ENCODE measurements at regions not wholly inside any gene's neighbourhood (a gene's known extent, or its start where the extent isn't known, plus 50 kb on each side); places are given as distances from the start of the nearest gene placed in this dataset.
"Not testable (repeated sequence)": the region's sequence is repeated elsewhere in the genome, so short reads cannot be mapped to it uniquely, and the experiment has no call there.

GRCh38 chr14:57085043-57085442 is 183.7 kb downstream of the EXOC5 start:
- no peak for TF ChIP-seq JUND (IDR thresholded peaks at IDR 0.05; ENCODE audit: low read depth)
- in situ Hi-C loops (cut with HindIII; ENCODE audit: low pct_unique_long_range_greater_than_20kb, low sequenced_read_pairs) = no loop called here
- no peak for DNase-seq (ENCODE audit: low read depth in 1 of 2, low spot score in 1 of 2)

- DNase-seq (ENCODE audit: low read depth in 1 of 2, low spot score in 1 of 2) = no peak
- in situ Hi-C loops (cut with HindIII; ENCODE audit: low pct_unique_long_range_greater_than_20kb, low sequenced_read_pairs) = no loop called here
Observed at GRCh38 chr14:57080691-57081090, 188.0 kb downstream of the EXOC5 start.

GRCh38 chr14:57078054-57078453 is 190.7 kb downstream of the EXOC5 start:
- in situ Hi-C loops (cut with HindIII; ENCODE audit: low pct_unique_long_range_greater_than_20kb, low sequenced_read_pairs) = no loop called here

More at GRCh38 chr14:57080691-57081090, 188.0 kb downstream of the EXOC5 start:
- TF ChIP-seq JUND (IDR thresholded peaks at IDR 0.05; ENCODE audit: low read depth) = no peak

GRCh38 chr14:57073986-57074385 is 194.7 kb downstream of the EXOC5 start:
- TF ChIP-seq JUND (IDR thresholded peaks at IDR 0.05; ENCODE audit: low read depth) = no peak
- in situ Hi-C loops (cut with HindIII; ENCODE audit: low pct_unique_long_range_greater_than_20kb, low sequenced_read_pairs) = no loop called here
- DNase-seq (ENCODE audit: low read depth in 1 of 2, low spot score in 1 of 2) = no peak

More at GRCh38 chr14:57078054-57078453, 190.7 kb downstream of the EXOC5 start:
- no peak for TF ChIP-seq JUND (IDR thresholded peaks at IDR 0.05; ENCODE audit: low read depth)
- no peak for DNase-seq (ENCODE audit: low read depth in 1 of 2, low spot score in 1 of 2)

GRCh38 chr14:57071639-57072038 is 197.1 kb downstream of the EXOC5 start:
- no peak for TF ChIP-seq JUND (IDR thresholded peaks at IDR 0.05; ENCODE audit: low read depth)
- in situ Hi-C loops (cut with HindIII; ENCODE audit: low pct_unique_long_range_greater_than_20kb, low sequenced_read_pairs) = no loop called here
- DNase-seq (ENCODE audit: low read depth in 1 of 2, low spot score in 1 of 2) = no peak

- in situ Hi-C loops (cut with HindIII; ENCODE audit: low pct_unique_long_range_greater_than_20kb, low sequenced_read_pairs) = no loop called here
- no peak for TF ChIP-seq JUND (IDR thresholded peaks at IDR 0.05; ENCODE audit: low read depth)
- DNase-seq (ENCODE audit: low read depth in 1 of 2, low spot score in 1 of 2) = peak in 1 of 2 experiments; percentile 60
Observed at GRCh38 chr14:57069702-57070101, 199.0 kb downstream of the EXOC5 start.

- TF ChIP-seq JUND (IDR thresholded peaks at IDR 0.05; ENCODE audit: low read depth) = no peak
- in situ Hi-C loops (cut with HindIII; ENCODE audit: low pct_unique_long_range_greater_than_20kb, low sequenced_read_pairs) = no loop called here
- no peak for DNase-seq (ENCODE audit: low read depth in 1 of 2, low spot score in 1 of 2)
Observed at GRCh38 chr14:57068511-57068910, 200.2 kb downstream of the EXOC5 start.

- DNase-seq (ENCODE audit: low read depth in 1 of 2, low spot score in 1 of 2) = peak in 1 of 2 experiments; percentile 60
- TF ChIP-seq JUND (IDR thresholded peaks at IDR 0.05; ENCODE audit: low read depth) = no peak
- in situ Hi-C loops (cut with HindIII; ENCODE audit: low pct_unique_long_range_greater_than_20kb, low sequenced_read_pairs) = no loop called here
Observed at GRCh38 chr14:57066887-57067513, 201.7 kb downstream of the EXOC5 start.

GRCh38 chr14:57066463-57066862 is 202.2 kb downstream of the EXOC5 start:
- DNase-seq (ENCODE audit: low read depth in 1 of 2, low spot score in 1 of 2) = peak in 1 of 2 experiments; percentile 37
- in situ Hi-C loops (cut with HindIII; ENCODE audit: low pct_unique_long_range_greater_than_20kb, low sequenced_read_pairs) = no loop called here
- no peak for TF ChIP-seq JUND (IDR thresholded peaks at IDR 0.05; ENCODE audit: low read depth)

- DNase-seq (ENCODE audit: low read depth in 1 of 2, low spot score in 1 of 2) = no peak
- in situ Hi-C loops (cut with HindIII; ENCODE audit: low pct_unique_long_range_greater_than_20kb, low sequenced_read_pairs) = no loop called here
Observed at GRCh38 chr14:57061009-57061711, 207.5 kb downstream of the EXOC5 start.

GRCh38 chr14:57060276-57060955 is 208.3 kb downstream of the EXOC5 start:
- in situ Hi-C loops (cut with HindIII; ENCODE audit: low pct_unique_long_range_greater_than_20kb, low sequenced_read_pairs) = no loop called here
- TF ChIP-seq JUND (IDR thresholded peaks at IDR 0.05; ENCODE audit: low read depth) = no peak
- no peak for DNase-seq (ENCODE audit: low read depth in 1 of 2, low spot score in 1 of 2)

More at GRCh38 chr14:57061009-57061711, 207.5 kb downstream of the EXOC5 start:
- TF ChIP-seq JUND (IDR thresholded peaks at IDR 0.05; ENCODE audit: low read depth) = no peak

GRCh38 chr14:57058319-57058718 is 210.4 kb downstream of the EXOC5 start:
- in situ Hi-C loops (cut with HindIII; ENCODE audit: low pct_unique_long_range_greater_than_20kb, low sequenced_read_pairs) = no loop called here
- no peak for TF ChIP-seq JUND (IDR thresholded peaks at IDR 0.05; ENCODE audit: low read depth)
- peak in 1 of 2 experiments; percentile 12 for DNase-seq (ENCODE audit: low read depth in 1 of 2, low spot score in 1 of 2)

GRCh38 chr14:57057803-57058202 is 210.9 kb downstream of the EXOC5 start:
- peak in 1 of 2 experiments; percentile 30 for DNase-seq (ENCODE audit: low read depth in 1 of 2, low spot score in 1 of 2)
- TF ChIP-seq JUND (IDR thresholded peaks at IDR 0.05; ENCODE audit: low read depth) = no peak
- in situ Hi-C loops (cut with HindIII; ENCODE audit: low pct_unique_long_range_greater_than_20kb, low sequenced_read_pairs) = no loop called here

- DNase-seq (ENCODE audit: low read depth in 1 of 2, low spot score in 1 of 2); in situ Hi-C loops (cut with HindIII; ENCODE audit: low pct_unique_long_range_greater_than_20kb, low sequenced_read_pairs): not testable (repeated sequence)
Observed at GRCh38 chr14:57056522-57056921, 212.2 kb downstream of the EXOC5 start.
